H9 (cell line): ENCODE measurements at regions not wholly inside any gene's neighbourhood (a gene's known extent, or its start where the extent isn't known, plus 50 kb on each side); places are given as distances from the start of the nearest gene placed in this dataset.

Experiments
- DNase-seq: peaks from one replicate; pipeline ENCODE4 v3.0.0-alpha.2; 2017
- H2AFZ ChIP-seq: one replicate; pipeline ENCODE4 v1.6.1; 2013; ENCODE audit warnings: mild to moderate bottlenecking, low read length, control low read depth, moderate library complexity
- H2AK5ac ChIP-seq: 2 replicates; pipeline ENCODE4 v1.6.1; 2013; ENCODE audit warnings: low read length, control low read depth, mixed read lengths; ENCODE audit not compliant: insufficient read length
- H2BK120ac ChIP-seq: one replicate; pipeline ENCODE4 v1.6.1; 2013; ENCODE audit warnings: low read depth, mild to moderate bottlenecking, low read length, control low read depth, inconsistent platforms; ENCODE audit not compliant: poor library complexity, severe bottlenecking
- H2BK12ac ChIP-seq: 2 replicates; pipeline ENCODE4 v1.6.1; 2013; ENCODE audit warnings: low read length, control low read depth, mixed read lengths, low read depth; ENCODE audit not compliant: insufficient read length
- H2BK15ac ChIP-seq: 2 replicates; pipeline ENCODE4 v1.6.1; 2013; ENCODE audit warnings: low read depth, low read length, control low read depth
- H2BK20ac ChIP-seq: one replicate; pipeline ENCODE4 v1.6.1; 2013; ENCODE audit warnings: low read depth, mild to moderate bottlenecking, low read length, control low read depth, inconsistent platforms; ENCODE audit not compliant: poor library complexity, severe bottlenecking
- H2BK5ac ChIP-seq: 2 replicates; pipeline ENCODE4 v1.6.1; 2013; ENCODE audit warnings: low read length, control low read depth, mixed read lengths; ENCODE audit not compliant: insufficient read length
- H3K14ac ChIP-seq: 2 replicates; pipeline ENCODE4 v1.6.1; 2013; ENCODE audit warnings: low read length, control low read depth; ENCODE audit not compliant: insufficient read depth
- H3K18ac ChIP-seq: 2 replicates; pipeline ENCODE4 v1.6.1; 2013; ENCODE audit warnings: low read depth, mild to moderate bottlenecking, mixed read lengths, low read length, control low read depth; ENCODE audit not compliant: insufficient read length
- H3K23ac ChIP-seq: 2 replicates; pipeline ENCODE4 v1.6.1; 2013; ENCODE audit warnings: low read length, control low read depth, mixed read lengths, low read depth; ENCODE audit not compliant: insufficient read length
- H3K23me2 ChIP-seq: 2 replicates; pipeline ENCODE4 v1.6.1; 2013; ENCODE audit warnings: low read depth, mild to moderate bottlenecking, mixed read lengths, low read length, control low read depth; ENCODE audit not compliant: insufficient read length, poor library complexity, severe bottlenecking
- H3K27ac ChIP-seq: 2 replicates; pipeline ENCODE4 v1.5.1; 2013; ENCODE audit warnings: low read length, control low read depth, mixed read lengths, low read depth; ENCODE audit not compliant: insufficient read length
- H3K27me3 ChIP-seq: 2 replicates; pipeline ENCODE4 v1.6.1; 2013; ENCODE audit warnings: low read length, control low read depth, inconsistent platforms; ENCODE audit not compliant: insufficient read depth
- H3K4ac ChIP-seq: 2 replicates; pipeline ENCODE4 v1.6.1; 2013; ENCODE audit warnings: low read depth, mild to moderate bottlenecking, control low read depth, inconsistent platforms, low read length, moderate library complexity
- H3K4me1 ChIP-seq: 2 replicates; pipeline ENCODE4 v1.6.1; 2013; ENCODE audit warnings: low read length, control low read depth, inconsistent platforms; ENCODE audit not compliant: insufficient read depth
- H3K4me2 ChIP-seq: 2 replicates; pipeline ENCODE4 v1.6.1; 2013; ENCODE audit warnings: low read length, control low read depth, mixed read lengths; ENCODE audit not compliant: insufficient read length, insufficient read depth
- H3K56ac ChIP-seq: 2 replicates; pipeline ENCODE4 v1.6.1; 2013; ENCODE audit warnings: low read depth, mild to moderate bottlenecking, mixed read lengths, low read length, control low read depth; ENCODE audit not compliant: insufficient read length
- H3K79me1 ChIP-seq: 2 replicates; pipeline ENCODE4 v1.6.1; 2013; ENCODE audit warnings: low read depth, mild to moderate bottlenecking, moderate library complexity, low read length, control low read depth, inconsistent platforms; ENCODE audit not compliant: insufficient read depth, poor library complexity, severe bottlenecking
- H3K79me2 ChIP-seq: 2 replicates; pipeline ENCODE4 v1.6.1; 2013; ENCODE audit warnings: low read length, control low read depth, inconsistent platforms; ENCODE audit not compliant: insufficient read depth
- H3K9ac ChIP-seq: 2 replicates; pipeline ENCODE4 v1.6.1; 2013; ENCODE audit warnings: low read length, control low read depth, mixed read lengths; ENCODE audit not compliant: insufficient read length; ENCODE audit errors: extremely low read depth
- H3K9me3 ChIP-seq: one replicate; pipeline ENCODE4 v1.6.1; 2013; ENCODE audit warnings: low read depth, low read length, inconsistent platforms; ENCODE audit not compliant: control insufficient read depth
- H3T11ph ChIP-seq: one replicate; pipeline ENCODE4 v1.6.1; 2013; ENCODE audit warnings: mild to moderate bottlenecking, low read length, control low read depth, inconsistent platforms
- H4K20me1 ChIP-seq: one replicate; pipeline ENCODE4 v1.6.1; 2013; ENCODE audit not compliant: control insufficient read depth, insufficient read length, insufficient read depth
- H4K5ac ChIP-seq: 2 replicates; pipeline ENCODE4 v1.6.1; 2013; ENCODE audit warnings: low read depth, mild to moderate bottlenecking, mixed read lengths, low read length, control low read depth; ENCODE audit not compliant: insufficient read length
- H4K8ac ChIP-seq: replicated peaks from 2 replicates; pipeline ENCODE4 v1.6.1; 2013; ENCODE audit warnings: low read length, control low read depth, mixed read lengths, low read depth; ENCODE audit not compliant: insufficient read length
- H4K91ac ChIP-seq: 2 replicates; pipeline ENCODE4 v1.6.1; 2013; ENCODE audit warnings: low read depth, mild to moderate bottlenecking, moderate library complexity, mixed read lengths, low read length, control low read depth; ENCODE audit not compliant: insufficient read length
- H3K27ac Mint-ChIP-seq, 3 experiments: 2 replicates in 2 of 3; 3 replicates in 1 of 3; pipeline ENCODE4 v1.8.0; 2020 to 2021; ENCODE audit warnings: mixed read lengths in 3 of 3, mild to moderate bottlenecking in 1 of 3, moderate library complexity in 1 of 3
- H3K27me3 Mint-ChIP-seq: 2 replicates; pipeline ENCODE4 v1.8.0; 2021; ENCODE audit warnings: low read depth, mild to moderate bottlenecking, moderate library complexity, mixed read lengths
- H3K36me3 Mint-ChIP-seq, 3 experiments: 2 replicates in 2 of 3; 3 replicates in 1 of 3; pipeline ENCODE4 v1.8.0; 2020 to 2021; ENCODE audit warnings: low read depth in 3 of 3, mixed read lengths in 3 of 3; ENCODE audit not compliant: insufficient read depth in 1 of 3
- H3K4me1 Mint-ChIP-seq, 2 experiments: 2 replicates each; pipeline ENCODE4 v1.8.0; 2020; ENCODE audit warnings: mixed read lengths in 2 of 2
- H3K4me3 Mint-ChIP-seq, 2 experiments: 2 replicates in 1 of 2; 3 replicates in 1 of 2; pipeline ENCODE4 v1.8.0; 2020 to 2021; ENCODE audit warnings: mild to moderate bottlenecking in 2 of 2, mixed read lengths in 2 of 2, moderate library complexity in 1 of 2
- H3K9me3 Mint-ChIP-seq, 2 experiments: 2 replicates in 1 of 2; 3 replicates in 1 of 2; pipeline ENCODE4 v1.8.0; 2020; ENCODE audit warnings: mild to moderate bottlenecking in 2 of 2, mixed read lengths in 2 of 2, moderate library complexity in 1 of 2
- WGBS: extraction: QIAGEN DNeasy Blood & Tissue Kit; methylation state at CpG from one replicate; pipeline ENCODE4 v1.1.7; 2013; ENCODE audit warnings: missing lambda C conversion rate, low lambda C conversion rate, mixed read lengths; ENCODE audit not compliant: insufficient read length; ENCODE audit errors: extremely low coverage; 5-methylcytosine and 5-hydroxymethylcytosine counted together
- TF ChIP-seq, protein P1 (sequence below): fragments of 200-600 bp; sonication (generic); conservative IDR thresholded peaks from 3 replicates; pipeline ENCODE4 v1.8.0; 2021; ENCODE audit warnings: antibody characterized with exemption, mild to moderate bottlenecking

DNA sequence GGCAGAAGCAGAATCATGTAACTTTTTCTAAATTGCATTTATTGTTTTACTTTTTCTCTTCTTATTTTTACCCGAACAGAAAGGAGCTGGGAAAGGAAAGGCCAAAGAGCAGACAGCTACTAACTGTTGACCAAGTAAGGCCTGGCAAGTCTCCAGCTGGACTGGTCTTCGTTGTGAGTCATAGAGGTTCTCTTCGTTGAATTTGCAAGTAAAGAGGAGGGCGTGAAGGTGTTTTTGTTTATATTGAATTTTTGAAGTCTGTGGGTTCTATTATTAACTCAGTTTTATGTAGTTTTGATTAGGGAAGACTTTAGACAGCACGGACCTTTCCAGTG, 416.5 kb upstream of the CCNH start:
- Histone ChIP-seq H3K9me3 (peaks cover 10% of the 10 kb centered on the region), H3K9ac (no peak overlapping the region), H3K79me2 (no peaks in the 10 kb centered on the region), H3K27ac (no peak overlapping the region), H3K79me1 (no peaks in the 10 kb centered on the region), H3K14ac (no peak overlapping the region), H4K91ac (no peak overlapping the region), H3K23me2 (no peaks in the 10 kb centered on the region), H2BK5ac (no peak overlapping the region), H3K4me2 (no peak overlapping the region), H4K8ac (no peak overlapping the region), H2BK15ac (no peak overlapping the region), H2AFZ (no peak overlapping the region), H3K27me3 (no peaks in the 10 kb centered on the region), H3K56ac (no peak overlapping the region), H3K23ac (no peak overlapping the region), H2BK12ac (no peak overlapping the region), H2AK5ac (no peak overlapping the region), H3K18ac (no peak overlapping the region), H4K5ac (no peak overlapping the region), H2BK120ac (no peak overlapping the region), H4K20me1 (no peaks in the 10 kb centered on the region), H3K4ac (no peak overlapping the region), H3T11ph (no peak overlapping the region), H3K4me1 (no peaks in the 10 kb centered on the region), H2BK20ac (no peak overlapping the region)
- DNase-seq, result no peak
- no peaks in the 10 kb centered on the region for H3K4me1 Mint-ChIP-seq
- peaks cover 17 to 26% of the 10 kb centered on the region in 2 experiments for H3K9me3 Mint-ChIP-seq
- 100% methylated on average over 1 of the region's 5 CpGs for WGBS
- H3K4me3 Mint-ChIP-seq, result no peak overlapping the region
- peaks cover 6 to 28% (median 13%) of the 10 kb centered on the region in 3 experiments; a peak in 6 of 7 replicates for H3K36me3 Mint-ChIP-seq
- TF ChIP-seq, protein P1, sequence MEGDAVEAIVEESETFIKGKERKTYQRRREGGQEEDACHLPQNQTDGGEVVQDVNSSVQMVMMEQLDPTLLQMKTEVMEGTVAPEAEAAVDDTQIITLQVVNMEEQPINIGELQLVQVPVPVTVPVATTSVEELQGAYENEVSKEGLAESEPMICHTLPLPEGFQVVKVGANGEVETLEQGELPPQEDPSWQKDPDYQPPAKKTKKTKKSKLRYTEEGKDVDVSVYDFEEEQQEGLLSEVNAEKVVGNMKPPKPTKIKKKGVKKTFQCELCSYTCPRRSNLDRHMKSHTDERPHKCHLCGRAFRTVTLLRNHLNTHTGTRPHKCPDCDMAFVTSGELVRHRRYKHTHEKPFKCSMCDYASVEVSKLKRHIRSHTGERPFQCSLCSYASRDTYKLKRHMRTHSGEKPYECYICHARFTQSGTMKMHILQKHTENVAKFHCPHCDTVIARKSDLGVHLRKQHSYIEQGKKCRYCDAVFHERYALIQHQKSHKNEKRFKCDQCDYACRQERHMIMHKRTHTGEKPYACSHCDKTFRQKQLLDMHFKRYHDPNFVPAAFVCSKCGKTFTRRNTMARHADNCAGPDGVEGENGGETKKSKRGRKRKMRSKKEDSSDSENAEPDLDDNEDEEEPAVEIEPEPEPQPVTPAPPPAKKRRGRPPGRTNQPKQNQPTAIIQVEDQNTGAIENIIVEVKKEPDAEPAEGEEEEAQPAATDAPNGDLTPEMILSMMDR, result no peak
- H3K27me3 Mint-ChIP-seq, result no peaks in the 10 kb centered on the region
- peak overlapping the region in 1 of 3 experiments; percentile 12; a peak in 1 of 7 replicates for H3K27ac Mint-ChIP-seq
